ENCODE measurements at regions not wholly inside any gene's neighbourhood (a gene's known extent, or its start where the extent isn't known, plus 50 kb on each side); places are given as distances from the start of the nearest gene placed in this dataset.

- Histone ChIP-seq H3K36me3 (ENCODE audit: low read depth) (no peaks in the 10 kb centered on the region), H3K4me3 (no peak overlapping the region), H3K4me1 (ENCODE audit: low read depth) (no peaks in the 10 kb centered on the region), H3K9me3 (no peaks in the 10 kb centered on the region)
- TF ChIP-seq CTCF (IDR thresholded peaks at IDR 0.05): no peak
- ATAC-seq: no peak
- no peak for DNase-seq
- intact Hi-C loops (cut with DNase I, micrococcal nuclease): no loop called here
Measured at GRCh38 chr9:92188969-92189781, 74.0 kb upstream of the SPTLC1 start.

- intact Hi-C loops (cut with DNase I, micrococcal nuclease): no loop called here
- no peak for TF ChIP-seq CTCF (IDR thresholded peaks at IDR 0.05)
- ATAC-seq (no peak), DNase-seq (no peak)
- Histone ChIP-seq H3K36me3 (ENCODE audit: low read depth) (no peaks in the 10 kb centered on the region), H3K4me3 (no peak overlapping the region), H3K9me3 (no peaks in the 10 kb centered on the region), H3K4me1 (ENCODE audit: low read depth) (no peaks in the 10 kb centered on the region)
Measured at GRCh38 chr9:92187989-92188714, 72.9 kb upstream of the SPTLC1 start.

- Histone ChIP-seq H3K4me1 (ENCODE audit: low read depth) (no peaks in the 10 kb centered on the region), H3K36me3 (ENCODE audit: low read depth) (no peaks in the 10 kb centered on the region), H3K4me3 (no peak overlapping the region), H3K9me3 (no peaks in the 10 kb centered on the region)
- ATAC-seq (no peak), DNase-seq (no peak)
- no peak for TF ChIP-seq CTCF (IDR thresholded peaks at IDR 0.05)
- intact Hi-C loops (cut with DNase I, micrococcal nuclease): no loop called here
Measured at GRCh38 chr9:92187390-92187789, 72.2 kb upstream of the SPTLC1 start.

GRCh38 chr9:92186631-92187030 is 71.4 kb upstream of the SPTLC1 start:
- no peaks in the 10 kb centered on the region for H3K36me3 ChIP-seq (ENCODE audit: low read depth)
- no peaks in the 10 kb centered on the region for H3K4me1 ChIP-seq (ENCODE audit: low read depth)
- TF ChIP-seq CTCF (IDR thresholded peaks at IDR 0.05): no peak
- ATAC-seq (no peak), DNase-seq (no peak)
- H3K4me3 ChIP-seq: no peak overlapping the region
- intact Hi-C loops (cut with DNase I, micrococcal nuclease): no loop called here
- H3K9me3 ChIP-seq: no peaks in the 10 kb centered on the region

- Histone ChIP-seq H3K36me3 (ENCODE audit: low read depth) (no peaks in the 10 kb centered on the region), H3K4me1 (ENCODE audit: low read depth) (no peaks in the 10 kb centered on the region), H3K4me3 (no peak overlapping the region), H3K9me3 (no peaks in the 10 kb centered on the region)
- intact Hi-C loops (cut with DNase I, micrococcal nuclease): no loop called here
- ATAC-seq (no peak), DNase-seq (no peak)
- TF ChIP-seq CTCF (IDR thresholded peaks at IDR 0.05): no peak
Measured at GRCh38 chr9:92185681-92186080, 70.5 kb upstream of the SPTLC1 start.

All from mucosa of descending colon (tissue), 3 donors.